GM18505 (cell line): ENCODE measurements at regions not wholly inside any gene's neighbourhood (a gene's known extent, or its start where the extent isn't known, plus 50 kb on each side); places are given as distances from the start of the nearest gene placed in this dataset.
A peak's percentile ranks its signal among the peaks of the same experiment; 100 is the strongest.

Source experiments
- ATAC-seq: cut with Tn5 transposase; IDR thresholded peaks from one replicate; pipeline ENCODE4 v1.9.1; 2021; ENCODE audit not compliant: unreplicated experiment
- POLR2A ChIP-seq: IDR thresholded peaks from 4 replicates; pipeline ENCODE4 v1.6.1; 2011; ENCODE audit warnings: borderline replicate concordance; ENCODE audit not compliant: insufficient read depth, insufficient read length; ENCODE audit errors: extremely low read depth

GRCh38 chr13:103147961-103148360 is 81.7 kb upstream of the SLC10A2 start:
- no peak for TF ChIP-seq POLR2A
- ATAC-seq = no peak

- no peak for ATAC-seq
- no peak for TF ChIP-seq POLR2A
These were observed 79.2 kb upstream of the SLC10A2 start for GRCh38 chr13:103145442-103145841.

- no peak for ATAC-seq
- no peak for TF ChIP-seq POLR2A
These were observed 77.2 kb upstream of the SLC10A2 start for GRCh38 chr13:103143432-103143831.

- no peak for TF ChIP-seq POLR2A
- ATAC-seq = no peak
These were observed 75.9 kb upstream of the SLC10A2 start for GRCh38 chr13:103142151-103142550.

- peak; percentile 88 for ATAC-seq
These were observed 73.9 kb upstream of the SLC10A2 start for GRCh38 chr13:103140001-103140671.

GRCh38 chr13:103134271-103134670 is 68.1 kb upstream of the SLC10A2 start:
- TF ChIP-seq POLR2A = no peak
- no peak for ATAC-seq

More at GRCh38 chr13:103140001-103140671, 73.9 kb upstream of the SLC10A2 start:
- TF ChIP-seq POLR2A = no peak

- no peak for ATAC-seq
- no peak for TF ChIP-seq POLR2A
These were observed 67.3 kb upstream of the SLC10A2 start for GRCh38 chr13:103133556-103133955.

GRCh38 chr13:103130681-103131210 is 64.5 kb upstream of the SLC10A2 start:
- TF ChIP-seq POLR2A = no peak
- ATAC-seq = peak; percentile 77

GRCh38 chr13:103130146-103130545 is 63.9 kb upstream of the SLC10A2 start:
- no peak for TF ChIP-seq POLR2A
- peak; percentile 6 for ATAC-seq
